Progenitor cell of endocrine pancreas (in vitro differentiated cells): ENCODE measurements at regions not wholly inside any gene's neighbourhood (a gene's known extent, or its start where the extent isn't known, plus 50 kb on each side); places are given as distances from the start of the nearest gene placed in this dataset.

Experiments used
- DNase-seq: peaks from one replicate; pipeline ENCODE4 v3.0.0; 2021; ENCODE audit warnings: low spot score; ENCODE audit not compliant: unreplicated experiment
- H3K27ac Mint-ChIP-seq: 2 replicates; pipeline ENCODE4 v1.8.0; 2021; ENCODE audit warnings: mild to moderate bottlenecking, moderate library complexity, mixed read lengths
- H3K27me3 Mint-ChIP-seq: 2 replicates; pipeline ENCODE4 v1.8.0; 2021; ENCODE audit warnings: mixed read lengths
- H3K36me3 Mint-ChIP-seq: 2 replicates; pipeline ENCODE4 v1.8.0; 2022; ENCODE audit warnings: mixed read lengths; ENCODE audit not compliant: insufficient read depth
- H3K4me1 Mint-ChIP-seq: 2 replicates; pipeline ENCODE4 v1.8.0; 2021; ENCODE audit warnings: low read depth, mixed read lengths
- H3K4me3 Mint-ChIP-seq: 2 replicates; pipeline ENCODE4 v1.8.0; 2021; ENCODE audit warnings: low read depth, mild to moderate bottlenecking, moderate library complexity, mixed read lengths
- H3K9me3 Mint-ChIP-seq: 2 replicates; pipeline ENCODE4 v1.8.0; 2021; ENCODE audit warnings: low read depth, mixed read lengths
- TF ChIP-seq, protein P1 (sequence below): fragments of 200-600 bp; sonication (generic); IDR thresholded peaks from one replicate; pipeline ENCODE4 v1.5.0; 2021; ENCODE audit warnings: antibody characterized with exemption, mild to moderate bottlenecking; ENCODE audit not compliant: unreplicated experiment

DNA sequence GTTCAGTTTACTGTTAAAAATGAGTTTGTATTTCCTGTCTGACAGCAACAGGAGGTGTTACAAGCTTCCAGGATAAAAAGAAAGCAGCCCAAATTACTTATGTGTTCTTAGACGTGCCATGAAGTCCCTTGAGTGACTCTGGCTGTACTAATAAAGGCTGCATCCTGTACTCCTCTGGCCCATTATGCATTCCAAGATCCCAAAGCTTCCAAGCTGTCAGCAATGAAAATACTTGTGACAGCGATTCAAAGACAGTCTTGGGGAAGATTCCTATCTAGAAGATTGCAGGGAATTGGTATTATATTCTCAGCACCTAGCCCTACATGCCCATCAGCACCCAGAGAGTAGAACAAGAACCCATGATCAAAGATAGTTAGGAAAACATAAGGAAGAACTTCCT is 281.6 kb upstream of the TRPC7 start:
- no peak overlapping the region for H3K27ac Mint-ChIP-seq
- DNase-seq, result no peak
- H3K4me1 Mint-ChIP-seq, result peaks cover 1% of the 10 kb centered on the region
- TF ChIP-seq, protein P1, sequence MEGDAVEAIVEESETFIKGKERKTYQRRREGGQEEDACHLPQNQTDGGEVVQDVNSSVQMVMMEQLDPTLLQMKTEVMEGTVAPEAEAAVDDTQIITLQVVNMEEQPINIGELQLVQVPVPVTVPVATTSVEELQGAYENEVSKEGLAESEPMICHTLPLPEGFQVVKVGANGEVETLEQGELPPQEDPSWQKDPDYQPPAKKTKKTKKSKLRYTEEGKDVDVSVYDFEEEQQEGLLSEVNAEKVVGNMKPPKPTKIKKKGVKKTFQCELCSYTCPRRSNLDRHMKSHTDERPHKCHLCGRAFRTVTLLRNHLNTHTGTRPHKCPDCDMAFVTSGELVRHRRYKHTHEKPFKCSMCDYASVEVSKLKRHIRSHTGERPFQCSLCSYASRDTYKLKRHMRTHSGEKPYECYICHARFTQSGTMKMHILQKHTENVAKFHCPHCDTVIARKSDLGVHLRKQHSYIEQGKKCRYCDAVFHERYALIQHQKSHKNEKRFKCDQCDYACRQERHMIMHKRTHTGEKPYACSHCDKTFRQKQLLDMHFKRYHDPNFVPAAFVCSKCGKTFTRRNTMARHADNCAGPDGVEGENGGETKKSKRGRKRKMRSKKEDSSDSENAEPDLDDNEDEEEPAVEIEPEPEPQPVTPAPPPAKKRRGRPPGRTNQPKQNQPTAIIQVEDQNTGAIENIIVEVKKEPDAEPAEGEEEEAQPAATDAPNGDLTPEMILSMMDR, result no peak
- H3K36me3 Mint-ChIP-seq, result no peaks in the 10 kb centered on the region
- H3K9me3 Mint-ChIP-seq, result peaks cover 4% of the 10 kb centered on the region
- no peak overlapping the region for H3K4me3 Mint-ChIP-seq
- no peaks in the 10 kb centered on the region for H3K27me3 Mint-ChIP-seq

DNA sequence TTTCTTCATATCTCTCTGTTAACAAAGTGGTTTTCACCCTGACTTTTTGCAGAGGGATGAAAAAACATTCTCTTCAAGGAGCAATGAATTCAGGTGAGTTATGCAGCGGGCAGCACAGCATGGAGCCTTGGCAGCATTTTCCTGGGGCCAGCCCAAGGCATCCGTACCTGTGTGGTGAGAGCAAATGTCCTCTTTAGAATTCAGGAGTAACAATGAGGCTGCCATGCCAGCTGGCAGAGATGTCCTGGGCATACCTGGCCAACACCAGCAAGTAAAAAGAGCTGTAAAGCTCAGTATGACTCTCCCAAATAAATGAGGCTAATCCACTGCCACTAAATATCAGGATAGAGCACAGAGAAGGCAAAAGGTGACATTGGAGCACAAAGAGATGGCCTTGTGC is 277.6 kb upstream of the TRPC7 start:
- H3K27ac Mint-ChIP-seq, result no peak overlapping the region
- no peaks in the 10 kb centered on the region for H3K9me3 Mint-ChIP-seq
- no peak for DNase-seq
- H3K27me3 Mint-ChIP-seq, result no peaks in the 10 kb centered on the region
- no peak overlapping the region for H3K4me3 Mint-ChIP-seq
- TF ChIP-seq, protein P1, result no peak
- no peaks in the 10 kb centered on the region for H3K36me3 Mint-ChIP-seq
- peaks cover 1% of the 10 kb centered on the region for H3K4me1 Mint-ChIP-seq

DNA sequence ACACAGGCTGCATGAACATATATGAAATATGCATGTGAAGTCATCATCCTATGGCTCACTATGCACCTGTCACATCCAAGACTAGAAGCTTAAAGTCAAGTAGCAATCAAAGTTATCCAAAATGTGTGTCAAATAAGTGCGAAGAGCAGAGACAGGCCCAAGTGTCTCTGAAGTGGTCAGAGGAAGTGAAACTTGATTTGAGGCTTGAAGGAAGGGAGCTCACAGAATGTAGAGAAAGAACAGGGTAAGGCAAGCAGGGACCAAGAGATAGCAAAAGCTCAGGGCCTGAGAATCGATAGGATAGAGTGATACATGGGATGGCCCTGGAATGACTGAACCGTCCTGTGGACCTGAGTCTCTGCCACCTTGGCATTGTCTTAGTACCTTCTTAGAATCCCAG is 274.3 kb upstream of the TRPC7 start:
- H3K36me3 Mint-ChIP-seq, result no peaks in the 10 kb centered on the region
- TF ChIP-seq, protein P1, result no peak
- H3K4me3 Mint-ChIP-seq, result no peak overlapping the region
- H3K27ac Mint-ChIP-seq, result no peak overlapping the region
- H3K27me3 Mint-ChIP-seq, result peaks cover 5% of the 10 kb centered on the region
- H3K4me1 Mint-ChIP-seq, result peaks cover 1% of the 10 kb centered on the region
- no peak for DNase-seq
- no peaks in the 10 kb centered on the region for H3K9me3 Mint-ChIP-seq

DNA sequence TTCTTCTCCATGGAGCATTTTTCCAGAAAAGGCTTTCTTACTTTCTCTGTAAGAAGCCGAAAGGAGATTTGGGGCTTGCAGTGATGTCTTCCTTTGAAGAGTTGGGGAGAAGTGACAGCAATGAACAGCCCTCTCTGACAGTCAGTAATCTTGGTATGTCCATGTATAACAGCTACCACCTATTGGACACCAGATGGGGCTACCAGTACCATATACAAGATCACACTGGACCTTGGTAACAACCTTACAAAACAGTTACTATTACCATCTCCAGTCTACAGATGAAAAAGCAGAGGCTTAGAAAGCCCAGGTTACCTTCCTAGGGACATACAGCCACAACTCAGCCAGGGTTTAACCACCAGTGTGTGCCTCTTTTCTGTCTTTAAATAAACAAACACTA is 272.7 kb upstream of the TRPC7 start:
- no peak for DNase-seq
- peaks cover 1% of the 10 kb centered on the region for H3K4me1 Mint-ChIP-seq
- no peak overlapping the region for H3K4me3 Mint-ChIP-seq
- H3K36me3 Mint-ChIP-seq, result no peaks in the 10 kb centered on the region
- H3K27ac Mint-ChIP-seq, result no peak overlapping the region
- TF ChIP-seq, protein P1, result no peak
- H3K27me3 Mint-ChIP-seq, result peaks cover 5% of the 10 kb centered on the region
- no peaks in the 10 kb centered on the region for H3K9me3 Mint-ChIP-seq

DNA sequence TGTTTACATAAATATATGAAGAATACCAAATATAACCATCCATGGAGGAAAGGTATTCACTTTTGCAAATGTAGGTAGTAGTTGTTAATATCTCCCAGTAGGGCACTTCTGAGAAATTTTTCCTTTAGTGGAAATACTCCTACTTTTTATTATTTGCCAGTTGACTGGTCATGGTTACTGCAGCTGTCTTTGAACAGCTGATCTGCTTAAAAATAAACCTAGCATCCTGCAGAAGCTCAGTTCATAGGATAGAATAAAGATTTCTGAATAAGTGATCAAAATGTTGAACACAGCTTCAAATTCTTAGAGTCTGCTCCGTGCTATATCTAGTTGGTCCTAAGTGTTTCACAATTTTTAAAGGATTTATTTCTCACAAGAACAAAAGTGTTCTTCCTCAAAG is 270.7 kb upstream of the TRPC7 start:
- TF ChIP-seq, protein P1, result no peak
- H3K4me3 Mint-ChIP-seq, result no peak overlapping the region
- no peak overlapping the region for H3K27ac Mint-ChIP-seq
- peaks cover 3% of the 10 kb centered on the region for H3K4me1 Mint-ChIP-seq
- no peaks in the 10 kb centered on the region for H3K36me3 Mint-ChIP-seq
- no peaks in the 10 kb centered on the region for H3K9me3 Mint-ChIP-seq
- DNase-seq, result no peak
- H3K27me3 Mint-ChIP-seq, result peaks cover 5% of the 10 kb centered on the region

DNA sequence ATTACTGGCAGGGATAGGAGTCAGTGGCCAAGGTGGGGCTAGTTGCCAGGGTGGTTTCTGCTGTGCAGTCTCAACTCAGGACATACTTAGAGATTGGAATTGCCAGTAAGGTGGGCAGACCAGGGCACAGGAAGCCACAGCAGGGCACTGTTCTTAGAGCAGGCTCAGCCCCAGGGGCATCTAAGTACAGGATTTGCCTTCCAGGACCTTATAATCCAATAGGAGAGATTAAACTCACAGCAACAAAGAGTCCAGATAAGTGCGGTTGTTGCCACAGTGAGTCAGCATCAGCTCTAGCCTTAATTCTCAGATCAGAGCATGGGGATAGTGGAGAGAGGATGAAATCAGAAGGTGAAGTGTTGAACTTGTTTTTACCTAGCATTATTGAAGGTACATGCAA is 265.8 kb upstream of the TRPC7 start:
- H3K36me3 Mint-ChIP-seq, result no peaks in the 10 kb centered on the region
- TF ChIP-seq, protein P1, result no peak
- DNase-seq, result no peak
- H3K27ac Mint-ChIP-seq, result no peak overlapping the region
- peaks cover 3% of the 10 kb centered on the region for H3K4me1 Mint-ChIP-seq
- H3K27me3 Mint-ChIP-seq, result peaks cover 5% of the 10 kb centered on the region
- H3K9me3 Mint-ChIP-seq, result no peaks in the 10 kb centered on the region
- H3K4me3 Mint-ChIP-seq, result no peak overlapping the region
